GM18508 (cell line): ENCODE measurements at regions not wholly inside any gene's neighbourhood (a gene's known extent, or its start where the extent isn't known, plus 50 kb on each side); places are given as distances from the start of the nearest gene placed in this dataset.
A peak's percentile ranks its signal among the peaks of the same experiment; 100 is the strongest.
"Not testable (repeated sequence)": the region's sequence is repeated elsewhere in the genome, so short reads cannot be mapped to it uniquely, and the experiment has no call there.

ENCODE experiments used
- ATAC-seq: cut with Tn5 transposase; IDR thresholded peaks from one replicate; pipeline ENCODE4 v1.9.1; 2021; ENCODE audit warnings: moderate number of reproducible peaks; ENCODE audit not compliant: insufficient read depth, unreplicated experiment

GRCh38 chr3:90052425-90052950 lies 945.1 kb downstream of the EPHA3 start:
- no peak for ATAC-seq

- ATAC-seq: no peak
These were observed 946.9 kb downstream of the EPHA3 start for GRCh38 chr3:90054311-90054710.

GRCh38 chr3:90055666-90056065 lies 948.2 kb downstream of the EPHA3 start:
- ATAC-seq: no peak

- ATAC-seq: no peak
These were observed 949.0 kb downstream of the EPHA3 start for GRCh38 chr3:90056281-90057032.

- ATAC-seq: no peak
These were observed 954.6 kb downstream of the EPHA3 start for GRCh38 chr3:90062016-90062415.

GRCh38 chr3:90062631-90063200 lies 955.3 kb downstream of the EPHA3 start:
- ATAC-seq: no peak

- no peak for ATAC-seq
These were observed 961.4 kb downstream of the EPHA3 start for GRCh38 chr3:90068783-90069182.

- ATAC-seq: no peak
These were observed 962.3 kb downstream of the EPHA3 start for GRCh38 chr3:90069748-90070147.

GRCh38 chr3:90076136-90076535 lies 968.7 kb downstream of the EPHA3 start:
- ATAC-seq: no peak

GRCh38 chr3:90080988-90081387 lies 973.6 kb downstream of the EPHA3 start:
- no peak for ATAC-seq

GRCh38 chr3:90086297-90086696 lies 978.9 kb downstream of the EPHA3 start:
- ATAC-seq: not testable (repeated sequence)

GRCh38 chr3:90087703-90088102 lies 980.3 kb downstream of the EPHA3 start:
- no peak for ATAC-seq

- ATAC-seq: peak; percentile 60
These were observed 984.1 kb downstream of the EPHA3 start for GRCh38 chr3:90091549-90091948.

- ATAC-seq: no peak
These were observed 985.6 kb downstream of the EPHA3 start for GRCh38 chr3:90092994-90093393.

- no peak for ATAC-seq
These were observed 988.4 kb downstream of the EPHA3 start for GRCh38 chr3:90095811-90096210.

- no peak for ATAC-seq
These were observed 992.1 kb downstream of the EPHA3 start for GRCh38 chr3:90099493-90099892.

- ATAC-seq: no peak
These were observed 994.7 kb downstream of the EPHA3 start for GRCh38 chr3:90102146-90102545.

GRCh38 chr3:90121326-90121725 lies 1013.9 kb downstream of the EPHA3 start:
- ATAC-seq: no peak

- ATAC-seq: no peak
These were observed 1021.0 kb downstream of the EPHA3 start for GRCh38 chr3:90128391-90128790.

- no peak for ATAC-seq
These were observed 1022.3 kb downstream of the EPHA3 start for GRCh38 chr3:90129730-90130129.

- ATAC-seq: no peak
These were observed 1024.8 kb downstream of the EPHA3 start for GRCh38 chr3:90132197-90132596.

GRCh38 chr3:90134090-90134489 lies 1026.7 kb downstream of the EPHA3 start:
- no peak for ATAC-seq
